HG02884 (cell line): ENCODE measurements at regions not wholly inside any gene's neighbourhood (a gene's known extent, or its start where the extent isn't known, plus 50 kb on each side); places are given as distances from the start of the nearest gene placed in this dataset.

Experiments used
- ATAC-seq: cut with Tn5 transposase; IDR thresholded peaks from one replicate; pipeline ENCODE4 v1.9.1; 2021; ENCODE audit warnings: mild to moderate bottlenecking, moderate library complexity; ENCODE audit not compliant: unreplicated experiment

GRCh38 chr15:31801152-31801551, 229.2 kb upstream of the CHRNA7 start:
- no peak for ATAC-seq

- ATAC-seq: no peak
Observed at GRCh38 chr15:31802761-31803160, 227.6 kb upstream of the CHRNA7 start.

- no peak for ATAC-seq
Observed at GRCh38 chr15:31803388-31803884, 226.9 kb upstream of the CHRNA7 start.

GRCh38 chr15:31805090-31805662, 225.1 kb upstream of the CHRNA7 start:
- ATAC-seq: no peak

- no peak for ATAC-seq
Observed at GRCh38 chr15:31806106-31806505, 224.2 kb upstream of the CHRNA7 start.

- ATAC-seq: no peak
Observed at GRCh38 chr15:31811641-31812040, 218.7 kb upstream of the CHRNA7 start.

- ATAC-seq: no peak
Observed at GRCh38 chr15:31814082-31814481, 216.2 kb upstream of the CHRNA7 start.

- no peak for ATAC-seq
Observed at GRCh38 chr15:31815411-31816155, 214.7 kb upstream of the CHRNA7 start.

- no peak for ATAC-seq
Observed at GRCh38 chr15:31822463-31822862, 207.9 kb upstream of the CHRNA7 start.

- no peak for ATAC-seq
Observed at GRCh38 chr15:31824024-31824423, 206.3 kb upstream of the CHRNA7 start.

GRCh38 chr15:31828594-31828993, 201.7 kb upstream of the CHRNA7 start:
- no peak for ATAC-seq

GRCh38 chr15:31830591-31830990, 199.7 kb upstream of the CHRNA7 start:
- no peak for ATAC-seq

- no peak for ATAC-seq
Observed at GRCh38 chr15:31831596-31831995, 198.7 kb upstream of the CHRNA7 start.

- ATAC-seq: no peak
Observed at GRCh38 chr15:31834654-31835053, 195.7 kb upstream of the CHRNA7 start.

GRCh38 chr15:31839388-31839787, 190.9 kb upstream of the CHRNA7 start:
- ATAC-seq: no peak

GRCh38 chr15:31840849-31841476, 189.4 kb upstream of the CHRNA7 start:
- ATAC-seq: no peak

- ATAC-seq: no peak
Observed at GRCh38 chr15:31842532-31843195, 187.7 kb upstream of the CHRNA7 start.

- no peak for ATAC-seq
Observed at GRCh38 chr15:31843426-31844055, 186.8 kb upstream of the CHRNA7 start.

- no peak for ATAC-seq
Observed at GRCh38 chr15:31845791-31846190, 184.5 kb upstream of the CHRNA7 start.

- no peak for ATAC-seq
Observed at GRCh38 chr15:31847961-31848360, 182.4 kb upstream of the CHRNA7 start.

GRCh38 chr15:31848621-31849020, 181.7 kb upstream of the CHRNA7 start:
- ATAC-seq: no peak
